ENCODE measurements at regions not wholly inside any gene's neighbourhood (a gene's known extent, or its start where the extent isn't known, plus 50 kb on each side); places are given as distances from the start of the nearest gene placed in this dataset.
"Not testable (repeated sequence)": the region's sequence is repeated elsewhere in the genome, so short reads cannot be mapped to it uniquely, and the experiment has no call there.

DNA sequence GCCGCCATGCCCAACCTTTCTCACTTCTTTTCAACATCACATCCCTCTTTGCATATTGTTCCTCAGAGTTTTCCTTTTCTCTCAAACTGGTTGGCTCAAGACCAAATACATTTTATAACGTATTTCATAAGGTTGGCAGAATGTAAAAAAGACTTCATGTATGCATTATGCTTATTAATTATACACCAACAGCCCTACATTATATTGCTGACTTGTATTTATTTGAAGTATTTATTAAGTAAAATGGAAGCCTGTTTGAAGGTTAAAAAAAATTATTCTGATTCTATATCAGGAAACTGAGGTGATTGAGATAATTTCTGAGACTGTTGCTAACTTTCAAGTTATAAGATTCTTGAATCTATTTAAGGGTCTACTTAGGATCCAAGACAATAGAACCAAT is 208.0 kb upstream of the KCNH7 start:
- no peaks in the 10 kb centered on the region for H3K9me3 ChIP-seq (ENCODE audit: low read length)
- no peak overlapping the region for H3K4me3 ChIP-seq (ENCODE audit: low read depth in 1 of 2, low read length in 2 of 2)
- H3K4me1 ChIP-seq (ENCODE audit: insufficient read depth, low read length): no peaks in the 10 kb centered on the region
- no peaks in the 10 kb centered on the region for H3K27me3 ChIP-seq (ENCODE audit: control insufficient read depth in 1 of 2, insufficient read depth in 2 of 2, low read length in 2 of 2)
- no peak overlapping the region for H3K9ac ChIP-seq (ENCODE audit: low read length)
- no peaks in the 10 kb centered on the region for H3K36me3 ChIP-seq (ENCODE audit: insufficient read depth, low read length)
- no peak overlapping the region for H3K27ac ChIP-seq (ENCODE audit: low read depth, low read length)

- Histone ChIP-seq H3K4me3 (ENCODE audit: low read depth in 1 of 2, low read length in 2 of 2) (no peak overlapping the region), H3K4me1 (ENCODE audit: insufficient read depth, low read length) (no peaks in the 10 kb centered on the region), H3K27me3 (ENCODE audit: control insufficient read depth in 1 of 2, insufficient read depth in 2 of 2, low read length in 2 of 2) (no peaks in the 10 kb centered on the region), H3K9ac (ENCODE audit: low read length) (no peak overlapping the region), H3K9me3 (ENCODE audit: low read length) (no peaks in the 10 kb centered on the region), H3K36me3 (ENCODE audit: insufficient read depth, low read length) (no peaks in the 10 kb centered on the region), H3K27ac (ENCODE audit: low read depth, low read length) (no peak overlapping the region)
Observed at GRCh38 chr2:163045830-163046229, 207.3 kb upstream of the KCNH7 start.

- no peak overlapping the region for H3K27ac ChIP-seq (ENCODE audit: low read depth, low read length)
- no peaks in the 10 kb centered on the region for H3K27me3 ChIP-seq (ENCODE audit: control insufficient read depth in 1 of 2, insufficient read depth in 2 of 2, low read length in 2 of 2)
- no peaks in the 10 kb centered on the region for H3K9me3 ChIP-seq (ENCODE audit: low read length)
- no peaks in the 10 kb centered on the region for H3K36me3 ChIP-seq (ENCODE audit: insufficient read depth, low read length)
- no peak overlapping the region for H3K4me3 ChIP-seq (ENCODE audit: low read depth in 1 of 2, low read length in 2 of 2)
- no peaks in the 10 kb centered on the region for H3K4me1 ChIP-seq (ENCODE audit: insufficient read depth, low read length)
- no peak overlapping the region for H3K9ac ChIP-seq (ENCODE audit: low read length)
Observed at GRCh38 chr2:163044114-163044513, 205.5 kb upstream of the KCNH7 start.

DNA sequence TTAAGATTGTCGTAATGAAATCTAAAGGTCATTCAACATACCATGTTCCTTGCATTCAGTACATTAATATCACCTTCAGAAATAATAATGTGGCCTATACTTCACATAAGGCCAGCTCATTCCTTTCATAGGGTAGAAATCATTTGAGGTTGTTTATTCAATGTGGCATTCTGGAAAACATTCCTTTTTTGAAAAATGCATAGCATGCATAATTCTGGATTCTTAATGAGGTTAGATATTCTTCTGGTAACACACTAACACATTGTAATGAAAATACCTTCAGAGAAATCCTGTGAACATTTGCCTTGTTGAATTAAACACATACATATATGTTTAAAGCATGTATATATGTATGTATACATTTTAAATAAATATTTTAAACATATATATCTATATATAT is 204.6 kb upstream of the KCNH7 start:
- H3K4me3 ChIP-seq (ENCODE audit: low read depth in 1 of 2, low read length in 2 of 2): no peak overlapping the region
- H3K27ac ChIP-seq (ENCODE audit: low read depth, low read length): no peak overlapping the region
- no peaks in the 10 kb centered on the region for H3K27me3 ChIP-seq (ENCODE audit: control insufficient read depth in 1 of 2, insufficient read depth in 2 of 2, low read length in 2 of 2)
- no peaks in the 10 kb centered on the region for H3K9me3 ChIP-seq (ENCODE audit: low read length)
- no peaks in the 10 kb centered on the region for H3K36me3 ChIP-seq (ENCODE audit: insufficient read depth, low read length)
- no peaks in the 10 kb centered on the region for H3K4me1 ChIP-seq (ENCODE audit: insufficient read depth, low read length)
- H3K9ac ChIP-seq (ENCODE audit: low read length): no peak overlapping the region

GRCh38 chr2:163039266-163039665 is 200.7 kb upstream of the KCNH7 start:
- Histone ChIP-seq H3K9ac (ENCODE audit: low read length) (no peak overlapping the region), H3K9me3 (ENCODE audit: low read length) (no peaks in the 10 kb centered on the region), H3K27ac (ENCODE audit: low read depth, low read length) (no peak overlapping the region), H3K4me1 (ENCODE audit: insufficient read depth, low read length) (no peaks in the 10 kb centered on the region), H3K4me3 (ENCODE audit: low read depth in 1 of 2, low read length in 2 of 2) (no peak overlapping the region), H3K36me3 (ENCODE audit: insufficient read depth, low read length) (no peaks in the 10 kb centered on the region), H3K27me3 (ENCODE audit: control insufficient read depth in 1 of 2, insufficient read depth in 2 of 2, low read length in 2 of 2) (no peaks in the 10 kb centered on the region)

DNA sequence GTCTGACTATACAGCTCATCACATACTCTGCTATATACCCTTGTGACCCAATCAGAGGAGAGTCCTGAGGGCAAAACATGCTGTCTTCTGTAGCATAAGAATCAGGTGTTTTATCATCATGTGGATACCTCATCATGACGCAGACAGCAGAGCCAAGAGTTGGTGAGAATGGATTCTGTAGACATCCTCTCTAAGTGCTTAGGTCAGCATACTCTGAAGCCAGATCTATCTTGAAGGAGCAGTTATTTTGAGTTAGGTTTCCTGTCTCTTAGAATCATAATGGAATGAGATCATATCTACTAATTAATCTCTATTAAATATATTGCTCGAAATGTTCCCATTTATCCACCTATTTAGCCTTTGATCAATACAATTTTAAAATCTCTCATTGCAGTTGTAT is 190.2 kb upstream of the KCNH7 start:
- no peak overlapping the region for H3K4me3 ChIP-seq (ENCODE audit: low read depth in 1 of 2, low read length in 2 of 2)
- no peaks in the 10 kb centered on the region for H3K36me3 ChIP-seq (ENCODE audit: insufficient read depth, low read length)
- no peak overlapping the region for H3K27ac ChIP-seq (ENCODE audit: low read depth, low read length)
- H3K27me3 ChIP-seq (ENCODE audit: control insufficient read depth in 1 of 2, insufficient read depth in 2 of 2, low read length in 2 of 2): no peaks in the 10 kb centered on the region
- no peaks in the 10 kb centered on the region for H3K9me3 ChIP-seq (ENCODE audit: low read length)
- H3K4me1 ChIP-seq (ENCODE audit: insufficient read depth, low read length): no peaks in the 10 kb centered on the region
- no peak overlapping the region for H3K9ac ChIP-seq (ENCODE audit: low read length)

DNA sequence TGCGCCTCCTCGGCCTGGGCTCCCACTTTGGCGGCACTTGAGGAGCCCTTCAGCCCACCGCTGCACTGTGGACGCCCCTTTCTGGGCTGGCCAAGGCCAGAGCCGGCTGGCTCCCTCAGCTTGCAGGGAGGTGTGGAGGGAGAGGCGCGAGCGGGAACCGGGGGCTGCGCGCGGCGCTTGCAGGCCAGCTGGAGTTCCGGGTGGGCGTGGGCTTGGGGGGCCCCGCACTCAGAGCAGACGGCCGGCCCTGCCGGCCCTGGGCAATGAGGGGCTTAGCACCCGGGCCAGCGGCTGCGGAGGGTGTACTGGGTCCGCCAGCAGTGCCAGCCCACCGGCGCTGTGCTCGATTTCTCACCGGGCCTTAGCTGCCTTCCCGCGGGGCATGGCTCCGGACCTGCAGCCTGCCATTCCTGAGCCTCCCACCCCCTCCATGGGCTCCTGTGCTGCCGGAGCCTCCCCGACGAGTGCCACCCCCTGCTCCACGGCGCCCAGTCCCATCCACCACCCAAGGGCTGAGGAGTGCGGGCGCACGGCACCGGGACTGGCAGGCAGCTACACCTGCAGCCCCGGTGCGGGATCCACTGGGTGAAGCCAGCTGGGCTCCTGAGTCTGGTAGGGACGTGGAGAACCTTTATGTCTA is 187.7 kb upstream of the KCNH7 start:
- not testable (repeated sequence) for H3K4me3 ChIP-seq (ENCODE audit: low read depth in 1 of 2, low read length in 2 of 2); H3K27ac ChIP-seq (ENCODE audit: low read depth, low read length); H3K9ac ChIP-seq (ENCODE audit: low read length); H3K27me3 ChIP-seq (ENCODE audit: control insufficient read depth in 1 of 2, insufficient read depth in 2 of 2, low read length in 2 of 2); H3K4me1 ChIP-seq (ENCODE audit: insufficient read depth, low read length); H3K9me3 ChIP-seq (ENCODE audit: low read length); H3K36me3 ChIP-seq (ENCODE audit: insufficient read depth, low read length)

GRCh38 chr2:163016882-163017281 is 178.3 kb upstream of the KCNH7 start:
- not testable (repeated sequence) for H3K4me3 ChIP-seq (ENCODE audit: low read depth in 1 of 2, low read length in 2 of 2); H3K4me1 ChIP-seq (ENCODE audit: insufficient read depth, low read length); H3K9ac ChIP-seq (ENCODE audit: low read length); H3K27ac ChIP-seq (ENCODE audit: low read depth, low read length); H3K9me3 ChIP-seq (ENCODE audit: low read length); H3K27me3 ChIP-seq (ENCODE audit: control insufficient read depth in 1 of 2, insufficient read depth in 2 of 2, low read length in 2 of 2); H3K36me3 ChIP-seq (ENCODE audit: insufficient read depth, low read length)

GRCh38 chr2:163011000-163011399 is 172.4 kb upstream of the KCNH7 start:
- Histone ChIP-seq H3K36me3 (ENCODE audit: insufficient read depth, low read length) (no peaks in the 10 kb centered on the region), H3K9me3 (ENCODE audit: low read length) (no peaks in the 10 kb centered on the region), H3K9ac (ENCODE audit: low read length) (no peak overlapping the region)

DNA sequence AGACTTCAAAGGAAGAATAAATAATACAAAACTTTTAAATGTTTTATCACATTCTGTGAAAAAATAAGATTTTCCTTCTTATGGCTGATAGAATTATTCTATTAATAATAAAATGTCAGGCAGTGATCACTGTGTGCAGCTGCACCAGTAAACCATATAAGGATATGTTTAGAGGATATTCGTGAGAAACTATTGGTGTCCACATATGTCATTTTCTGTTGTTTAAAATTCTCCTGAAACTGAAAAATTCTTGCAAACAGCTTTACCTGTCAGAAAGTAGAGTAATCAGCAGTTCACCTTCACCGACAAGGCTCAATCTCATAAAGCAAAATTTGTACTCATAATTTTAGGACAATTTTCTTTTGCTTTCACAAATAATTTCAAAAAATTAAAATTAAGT is 170.1 kb upstream of the KCNH7 start:
- Histone ChIP-seq H3K36me3 (ENCODE audit: insufficient read depth, low read length) (no peaks in the 10 kb centered on the region), H3K4me3 (ENCODE audit: low read depth in 1 of 2, low read length in 2 of 2) (no peak overlapping the region), H3K27me3 (ENCODE audit: control insufficient read depth in 1 of 2, insufficient read depth in 2 of 2, low read length in 2 of 2) (no peaks in the 10 kb centered on the region), H3K27ac (ENCODE audit: low read depth, low read length) (no peak overlapping the region), H3K4me1 (ENCODE audit: insufficient read depth, low read length) (no peaks in the 10 kb centered on the region), H3K9ac (ENCODE audit: low read length) (no peak overlapping the region), H3K9me3 (ENCODE audit: low read length) (no peaks in the 10 kb centered on the region)

More at GRCh38 chr2:163011000-163011399, 172.4 kb upstream of the KCNH7 start:
- Histone ChIP-seq H3K27ac (ENCODE audit: low read depth, low read length) (no peak overlapping the region), H3K4me1 (ENCODE audit: insufficient read depth, low read length) (no peaks in the 10 kb centered on the region), H3K4me3 (ENCODE audit: low read depth in 1 of 2, low read length in 2 of 2) (no peak overlapping the region), H3K27me3 (ENCODE audit: control insufficient read depth in 1 of 2, insufficient read depth in 2 of 2, low read length in 2 of 2) (no peaks in the 10 kb centered on the region)

- no peak overlapping the region for H3K9ac ChIP-seq (ENCODE audit: low read length)
- H3K36me3 ChIP-seq (ENCODE audit: insufficient read depth, low read length): no peaks in the 10 kb centered on the region
- no peaks in the 10 kb centered on the region for H3K9me3 ChIP-seq (ENCODE audit: low read length)
- no peak overlapping the region for H3K27ac ChIP-seq (ENCODE audit: low read depth, low read length)
- H3K4me3 ChIP-seq (ENCODE audit: low read depth in 1 of 2, low read length in 2 of 2): no peak overlapping the region
- no peaks in the 10 kb centered on the region for H3K4me1 ChIP-seq (ENCODE audit: insufficient read depth, low read length)
- no peaks in the 10 kb centered on the region for H3K27me3 ChIP-seq (ENCODE audit: control insufficient read depth in 1 of 2, insufficient read depth in 2 of 2, low read length in 2 of 2)
Observed at GRCh38 chr2:162994718-162995117, 156.2 kb upstream of the KCNH7 start.

DNA sequence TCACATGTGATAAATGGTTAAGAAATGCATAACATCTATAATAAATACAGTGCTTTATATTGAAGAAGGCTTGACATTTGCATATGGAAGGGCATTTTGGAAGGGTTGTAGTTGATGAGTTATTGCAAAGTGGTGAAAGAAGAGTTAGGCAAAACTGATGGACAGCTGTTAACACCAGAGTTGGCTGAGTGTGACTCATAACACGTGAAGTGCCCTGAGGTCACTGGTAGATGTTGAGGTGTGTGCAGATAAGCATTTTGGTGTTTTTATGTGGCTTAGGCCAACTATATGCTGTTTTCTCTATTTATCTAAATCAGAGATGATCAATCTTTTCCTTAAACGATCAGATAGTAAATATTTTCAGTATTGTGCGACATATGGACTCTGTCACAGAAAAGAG is 154.3 kb upstream of the KCNH7 start:
- H3K27ac ChIP-seq (ENCODE audit: low read depth, low read length): no peak overlapping the region
- no peaks in the 10 kb centered on the region for H3K36me3 ChIP-seq (ENCODE audit: insufficient read depth, low read length)
- H3K4me3 ChIP-seq (ENCODE audit: low read depth in 1 of 2, low read length in 2 of 2): no peak overlapping the region
- H3K27me3 ChIP-seq (ENCODE audit: control insufficient read depth in 1 of 2, insufficient read depth in 2 of 2, low read length in 2 of 2): no peaks in the 10 kb centered on the region
- H3K9me3 ChIP-seq (ENCODE audit: low read length): no peaks in the 10 kb centered on the region
- H3K9ac ChIP-seq (ENCODE audit: low read length): no peak overlapping the region
- no peaks in the 10 kb centered on the region for H3K4me1 ChIP-seq (ENCODE audit: insufficient read depth, low read length)

All from muscle layer of colon (tissue), 2 donors.